CD8-positive, alpha-beta memory T cell (primary cell): ENCODE measurements at regions not wholly inside any gene's neighbourhood (a gene's known extent, or its start where the extent isn't known, plus 50 kb on each side); places are given as distances from the start of the nearest gene placed in this dataset.

Source experiments
- CTCF ChIA-PET: fragments of 350-600 bp; sonication (Branson Sonifier 250); formaldehyde crosslinking; loops from one replicate; lab custom pipeline; 2021; ENCODE audit warnings: antibody characterized with exemption; lab: Charles Lee
- POLR2A ChIA-PET: fragments of 350-600 bp; sonication (Branson Sonifier 250); formaldehyde crosslinking; loops from one replicate; lab custom pipeline; 2021; ENCODE audit warnings: antibody characterized with exemption; lab: Charles Lee
- DNase-seq, 5 donors: peaks; one replicate each; pipeline versions ENCODE4 v3.0.0 to v3.0.0-alpha.2; 2020 to 2022; ENCODE audit warnings: mixed read lengths in 1 of 5
- H3K27ac ChIP-seq: one replicate; pipeline ENCODE4 v1.7.0; 2013; ENCODE audit warnings: low read depth, mild to moderate bottlenecking, low read length, moderate library complexity
- H3K27me3 ChIP-seq: 2 replicates; pipeline ENCODE4 v1.7.0; 2013; ENCODE audit warnings: low read length, mild to moderate bottlenecking; ENCODE audit not compliant: insufficient read depth, poor library complexity, severe bottlenecking
- H3K36me3 ChIP-seq: 2 replicates; pipeline ENCODE4 v1.7.0; 2013; ENCODE audit warnings: mild to moderate bottlenecking, low read length, moderate library complexity; ENCODE audit not compliant: insufficient read depth
- H3K4me1 ChIP-seq: 2 replicates; pipeline ENCODE4 v1.7.0; 2013; ENCODE audit warnings: mild to moderate bottlenecking, low read length, moderate library complexity; ENCODE audit not compliant: insufficient read depth
- H3K4me3 ChIP-seq: 2 replicates; pipeline ENCODE4 v1.7.0; 2013; ENCODE audit warnings: mild to moderate bottlenecking, low read length
- H3K9me3 ChIP-seq: 2 replicates; pipeline ENCODE4 v1.7.0; 2013; ENCODE audit warnings: mild to moderate bottlenecking, low read length
- H3K27ac Mint-ChIP-seq, 8 donors: one replicate each; pipeline ENCODE4 v1.8.0; 2020 to 2021; ENCODE audit warnings: mixed read lengths in 8 of 8, mild to moderate bottlenecking in 6 of 8, inconsistent platforms in 3 of 8, moderate library complexity in 3 of 8
- H3K27me3 Mint-ChIP-seq, 2 donors: one replicate each; pipeline ENCODE4 v1.8.0; 2020 to 2021; ENCODE audit warnings: mixed read lengths in 2 of 2, mild to moderate bottlenecking in 1 of 2, moderate library complexity in 1 of 2
- H3K36me3 Mint-ChIP-seq, 3 donors: one replicate each; pipeline ENCODE4 v1.8.0; 2020 to 2021; ENCODE audit warnings: mixed read lengths in 3 of 3, inconsistent platforms in 1 of 3, mild to moderate bottlenecking in 1 of 3
- H3K4me1 Mint-ChIP-seq, 3 donors: one replicate each; pipeline ENCODE4 v1.8.0; 2020 to 2021; ENCODE audit warnings: mixed read lengths in 3 of 3, inconsistent platforms in 1 of 3, mild to moderate bottlenecking in 1 of 3
- H3K4me3 Mint-ChIP-seq, 7 donors: one replicate each; pipeline ENCODE4 v1.8.0; 2020 to 2021; ENCODE audit warnings: mixed read lengths in 7 of 7, mild to moderate bottlenecking in 6 of 7, moderate library complexity in 4 of 7, inconsistent platforms in 2 of 7
- H3K9me3 Mint-ChIP-seq, 5 donors: one replicate each; pipeline ENCODE4 v1.8.0; 2020 to 2022; ENCODE audit warnings: mixed read lengths in 5 of 5, mild to moderate bottlenecking in 3 of 5, moderate library complexity in 2 of 5, inconsistent platforms in 1 of 5

DNA sequence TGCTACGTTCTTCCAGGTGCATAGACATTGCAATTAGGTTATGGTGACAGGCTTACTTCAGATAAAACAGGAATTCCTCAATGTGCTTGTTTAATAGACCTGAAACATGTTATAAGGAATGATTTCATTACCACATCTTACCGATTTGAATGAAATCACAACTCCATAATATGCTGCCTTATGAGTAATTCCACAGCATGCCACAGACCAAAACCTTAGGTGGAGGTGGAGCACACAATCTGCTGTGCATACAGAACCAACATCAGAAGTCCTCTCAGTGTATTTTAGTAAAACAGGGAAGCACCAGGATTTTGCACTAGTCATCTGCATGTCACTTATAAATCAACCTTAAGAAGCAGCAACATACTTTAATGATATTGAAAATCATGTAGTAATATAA lies 148.9 kb upstream of the TSHZ2 start:
- Histone ChIP-seq H3K4me1 (no peaks in the 10 kb centered on the region), H3K27me3 (no peaks in the 10 kb centered on the region), H3K36me3 (no peaks in the 10 kb centered on the region), H3K4me3 (no peak overlapping the region), H3K27ac (no peak overlapping the region), H3K9me3 (no peaks in the 10 kb centered on the region)
- no peak overlapping the region for H3K27ac Mint-ChIP-seq
- ChIA-PET CTCF (no interaction called here), POLR2A (no interaction called here)
- peaks cover 0 to 8% (median 5%) of the 10 kb centered on the region in 5 donors for H3K9me3 Mint-ChIP-seq
- peaks cover 2 to 13% of the 10 kb centered on the region in 2 donors for H3K27me3 Mint-ChIP-seq
- H3K4me1 Mint-ChIP-seq = peaks cover 0 to 8% (median 0%) of the 10 kb centered on the region in 3 donors
- DNase-seq = no peak
- H3K4me3 Mint-ChIP-seq = no peak overlapping the region
- peaks cover 0 to 2% (median 0%) of the 10 kb centered on the region in 3 donors for H3K36me3 Mint-ChIP-seq

DNA sequence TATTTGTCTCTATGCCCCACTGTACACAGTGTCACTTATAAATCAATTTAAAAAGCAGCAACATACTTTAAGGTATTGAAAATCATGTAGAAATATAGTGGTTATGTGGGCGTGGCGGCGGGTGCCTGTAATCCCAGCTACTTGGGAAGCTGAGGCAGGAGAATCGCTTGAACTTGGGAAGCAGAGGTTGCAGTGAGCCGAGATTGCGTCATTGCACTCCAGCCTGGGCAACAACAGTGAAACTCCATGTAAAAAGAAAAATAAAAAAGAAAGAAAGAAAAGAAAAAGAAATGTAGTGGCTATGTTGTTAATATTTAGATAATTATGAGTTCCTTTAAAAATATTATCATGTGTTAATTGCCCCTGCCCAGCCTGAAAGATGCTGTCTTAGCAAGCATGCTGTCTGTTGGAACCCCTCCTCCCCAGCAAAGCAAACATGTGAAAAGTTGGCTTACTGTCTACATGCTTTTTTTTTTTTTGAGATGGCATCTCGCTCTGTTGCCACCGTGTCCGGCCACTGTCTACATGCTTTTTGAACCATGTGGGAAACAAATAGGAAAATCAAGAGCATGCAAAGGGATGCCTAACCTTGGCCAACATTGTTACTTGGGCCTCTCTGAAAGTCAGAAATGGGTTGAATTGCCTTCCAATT lies 151.4 kb upstream of the TSHZ2 start:
- Mint-ChIP-seq H3K4me1 (peaks cover 0 to 8% (median 0%) of the 10 kb centered on the region in 3 donors), H3K9me3 (peaks cover 0 to 3% (median 0%) of the 10 kb centered on the region in 5 donors), H3K36me3 (peaks cover 0 to 2% (median 0%) of the 10 kb centered on the region in 3 donors), H3K27me3 (peaks cover 3 to 23% of the 10 kb centered on the region in 2 donors), H3K4me3 (no peak overlapping the region), H3K27ac (no peak overlapping the region)
- Histone ChIP-seq H3K27me3 (no peaks in the 10 kb centered on the region), H3K4me3 (no peak overlapping the region), H3K4me1 (no peaks in the 10 kb centered on the region), H3K36me3 (no peaks in the 10 kb centered on the region), H3K27ac (no peak overlapping the region), H3K9me3 (no peaks in the 10 kb centered on the region)
- ChIA-PET POLR2A (no interaction called here), CTCF (no interaction called here)
- DNase-seq = no peak

DNA sequence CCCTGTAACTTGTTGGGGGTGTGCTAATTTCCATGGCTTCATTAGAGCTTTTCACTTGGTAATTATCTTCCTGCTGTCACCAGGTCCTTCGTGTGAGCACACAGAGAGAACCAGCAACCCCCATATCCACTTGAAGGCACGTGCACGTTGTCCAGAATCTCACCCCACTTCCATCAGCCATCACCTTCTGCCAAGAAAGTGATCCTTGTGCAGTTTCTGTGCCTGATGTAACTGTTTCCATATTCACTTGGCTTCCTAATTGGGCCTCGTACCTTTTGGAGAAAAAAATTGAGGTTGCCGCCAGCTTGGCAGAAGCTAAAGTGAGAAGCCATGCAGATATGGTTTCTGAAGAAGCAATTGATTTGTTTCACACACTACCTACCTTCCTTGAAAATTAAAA lies 153.7 kb upstream of the TSHZ2 start:
- Histone ChIP-seq H3K27ac (no peak overlapping the region), H3K9me3 (no peaks in the 10 kb centered on the region), H3K27me3 (no peaks in the 10 kb centered on the region), H3K36me3 (no peaks in the 10 kb centered on the region), H3K4me1 (no peaks in the 10 kb centered on the region), H3K4me3 (no peak overlapping the region)
- CTCF ChIA-PET = no interaction called here
- no peak for DNase-seq
- Mint-ChIP-seq H3K27me3 (peaks cover 3 to 24% of the 10 kb centered on the region in 2 donors), H3K9me3 (no peaks in the 10 kb centered on the region), H3K36me3 (no peaks in the 10 kb centered on the region), H3K27ac (no peak overlapping the region), H3K4me1 (peaks cover 0 to 6% (median 0%) of the 10 kb centered on the region in 3 donors), H3K4me3 (no peak overlapping the region)
- POLR2A ChIA-PET = no interaction called here

DNA sequence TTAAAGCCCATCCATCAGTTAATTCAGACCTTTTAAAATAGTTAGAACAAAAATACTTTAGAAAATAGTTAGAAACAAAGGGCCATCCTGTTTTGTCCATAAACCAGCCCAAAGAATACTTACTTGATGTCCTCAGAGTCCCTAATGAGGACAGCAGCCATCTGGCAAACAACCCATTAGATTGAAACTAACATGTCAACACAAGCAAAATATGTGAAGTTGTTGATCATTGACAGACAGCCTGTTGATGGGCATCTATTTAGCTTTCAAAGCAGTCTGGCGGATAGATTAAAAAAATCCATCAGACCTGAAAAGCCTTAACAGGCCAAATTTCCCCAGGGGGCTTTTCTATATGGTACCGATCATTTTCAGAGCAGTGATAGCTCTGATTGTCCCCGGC lies 154.2 kb upstream of the TSHZ2 start:
- no peak overlapping the region for H3K4me3 ChIP-seq
- H3K27ac ChIP-seq = no peak overlapping the region
- H3K9me3 ChIP-seq = no peaks in the 10 kb centered on the region
- H3K36me3 ChIP-seq = no peaks in the 10 kb centered on the region
- Mint-ChIP-seq H3K27ac (no peak overlapping the region), H3K9me3 (no peaks in the 10 kb centered on the region), H3K4me1 (peaks cover 0 to 6% (median 0%) of the 10 kb centered on the region in 3 donors), H3K4me3 (no peak overlapping the region), H3K27me3 (peaks cover 3 to 29% of the 10 kb centered on the region in 2 donors), H3K36me3 (no peaks in the 10 kb centered on the region)
- no peaks in the 10 kb centered on the region for H3K4me1 ChIP-seq
- no peak for DNase-seq
- ChIA-PET CTCF (no interaction called here), POLR2A (no interaction called here)
- no peaks in the 10 kb centered on the region for H3K27me3 ChIP-seq

DNA sequence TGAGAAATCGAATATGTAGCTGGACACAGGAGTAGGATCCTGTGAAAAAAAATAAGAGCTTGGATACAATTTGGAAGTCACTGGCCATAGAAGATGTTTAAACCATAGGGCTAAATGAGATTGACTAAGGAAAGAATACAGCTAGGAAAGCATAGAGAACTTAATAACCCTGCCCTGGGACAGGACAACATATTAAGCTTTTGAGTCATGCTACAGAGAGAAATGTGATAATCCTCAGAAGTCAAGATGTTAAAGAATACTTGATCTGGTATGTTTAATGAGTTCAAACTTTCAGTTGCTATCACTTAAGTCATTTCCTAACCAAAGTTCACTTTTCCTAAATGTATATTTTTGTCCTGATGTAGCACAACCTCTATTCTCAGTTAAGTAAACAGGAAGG lies 154.6 kb upstream of the TSHZ2 start:
- H3K4me1 ChIP-seq = no peaks in the 10 kb centered on the region
- H3K36me3 ChIP-seq = no peaks in the 10 kb centered on the region
- Mint-ChIP-seq H3K4me3 (no peak overlapping the region), H3K36me3 (no peaks in the 10 kb centered on the region), H3K27me3 (peaks cover 5 to 34% of the 10 kb centered on the region in 2 donors), H3K9me3 (no peaks in the 10 kb centered on the region), H3K4me1 (peaks cover 0 to 6% (median 0%) of the 10 kb centered on the region in 3 donors), H3K27ac (no peak overlapping the region)
- H3K4me3 ChIP-seq = no peak overlapping the region
- POLR2A ChIA-PET = no interaction called here
- DNase-seq = no peak
- no peaks in the 10 kb centered on the region for H3K27me3 ChIP-seq
- no peak overlapping the region for H3K27ac ChIP-seq
- no peaks in the 10 kb centered on the region for H3K9me3 ChIP-seq
- CTCF ChIA-PET = no interaction called here

DNA sequence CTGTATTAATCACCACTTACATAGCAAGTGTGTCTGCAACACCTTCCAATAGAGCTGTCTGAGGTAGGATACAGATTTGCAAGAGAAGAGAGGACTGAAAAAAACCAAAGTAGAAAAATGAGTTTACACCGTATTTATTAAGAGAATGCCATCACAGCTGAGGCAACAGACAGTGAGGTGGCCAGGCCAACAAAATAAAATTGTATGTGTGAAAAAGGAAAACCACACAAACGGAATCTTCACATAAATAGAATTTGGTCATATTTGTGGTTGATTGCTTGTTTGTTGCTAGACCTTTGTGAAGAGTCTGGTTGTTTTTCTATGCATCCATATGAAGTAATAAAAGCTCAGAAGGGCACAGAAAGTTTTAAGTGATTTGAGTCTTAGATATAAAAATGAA lies 157.8 kb upstream of the TSHZ2 start:
- DNase-seq = no peak
- ChIA-PET CTCF (no interaction called here), POLR2A (no interaction called here)
- H3K36me3 ChIP-seq = no peaks in the 10 kb centered on the region
- H3K27ac ChIP-seq = no peak overlapping the region
- Mint-ChIP-seq H3K4me1 (peaks cover 0 to 6% (median 0%) of the 10 kb centered on the region in 3 donors), H3K36me3 (no peaks in the 10 kb centered on the region), H3K4me3 (no peak overlapping the region), H3K27me3 (peaks cover 5 to 53% of the 10 kb centered on the region in 2 donors), H3K9me3 (no peaks in the 10 kb centered on the region), H3K27ac (no peak overlapping the region)
- H3K4me1 ChIP-seq = no peaks in the 10 kb centered on the region
- H3K4me3 ChIP-seq = no peak overlapping the region
- no peaks in the 10 kb centered on the region for H3K9me3 ChIP-seq
- no peaks in the 10 kb centered on the region for H3K27me3 ChIP-seq

DNA sequence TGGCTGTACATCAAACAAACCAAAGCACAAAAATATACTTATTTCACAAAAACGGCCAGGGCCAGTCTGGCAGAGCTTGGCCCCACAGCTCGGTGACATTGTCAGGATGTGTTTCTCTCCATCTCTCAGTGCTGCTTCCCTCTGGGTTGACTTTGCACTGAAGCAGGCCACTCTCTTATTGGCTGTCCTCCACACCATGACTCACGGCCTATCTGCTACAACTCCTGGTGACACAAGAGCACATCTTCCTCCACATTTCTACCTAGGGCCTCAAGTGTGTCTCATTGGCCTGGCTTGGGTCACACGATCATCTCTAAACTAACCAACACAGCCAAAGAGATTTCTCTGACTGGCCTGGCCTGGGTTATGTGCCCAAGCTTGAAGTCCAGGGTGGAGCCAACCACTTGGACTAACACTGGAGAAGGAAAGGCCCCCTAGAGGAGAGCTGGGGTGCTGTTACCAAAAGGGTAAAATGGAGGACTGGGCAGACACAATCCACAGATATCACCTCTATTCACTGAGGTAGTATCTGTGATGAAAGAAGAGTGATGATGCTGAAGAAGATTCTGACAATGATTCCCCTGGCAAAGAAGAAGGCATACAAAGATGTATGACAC lies 159.8 kb upstream of the TSHZ2 start:
- Histone ChIP-seq H3K4me1 (no peaks in the 10 kb centered on the region), H3K9me3 (no peaks in the 10 kb centered on the region), H3K4me3 (no peak overlapping the region), H3K27ac (no peak overlapping the region), H3K27me3 (no peaks in the 10 kb centered on the region), H3K36me3 (no peaks in the 10 kb centered on the region)
- no peaks in the 10 kb centered on the region for H3K36me3 Mint-ChIP-seq
- ChIA-PET POLR2A (no interaction called here), CTCF (no interaction called here)
- H3K4me3 Mint-ChIP-seq = no peak overlapping the region
- H3K9me3 Mint-ChIP-seq = no peaks in the 10 kb centered on the region
- H3K27me3 Mint-ChIP-seq = peaks cover 5 to 56% of the 10 kb centered on the region in 2 donors
- peaks cover 0 to 6% (median 0%) of the 10 kb centered on the region in 3 donors for H3K4me1 Mint-ChIP-seq
- no peak for DNase-seq
- H3K27ac Mint-ChIP-seq = no peak overlapping the region

DNA sequence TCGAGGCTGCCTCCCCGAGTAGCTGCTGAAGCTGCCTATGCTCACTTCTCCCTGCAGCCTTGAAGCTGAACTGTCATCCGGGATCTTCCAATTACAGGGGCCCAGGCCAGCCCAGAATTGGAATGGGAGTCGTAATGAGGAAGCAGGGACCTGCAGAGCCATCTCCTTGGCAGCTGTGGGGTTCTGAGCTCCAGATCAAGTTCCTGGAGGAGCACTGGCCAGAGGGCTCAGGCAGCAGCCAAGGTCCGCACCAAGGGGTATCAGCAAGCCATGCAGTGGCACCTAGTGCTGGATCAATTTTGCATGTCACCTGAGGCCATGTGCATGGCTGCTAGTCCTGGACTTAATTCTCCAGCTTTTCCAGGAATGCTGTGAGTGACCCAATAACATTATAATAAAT lies 163.2 kb upstream of the TSHZ2 start:
- no peak overlapping the region for H3K27ac ChIP-seq
- peaks cover 0 to 1% (median 0%) of the 10 kb centered on the region in 3 donors for H3K4me1 Mint-ChIP-seq
- ChIA-PET CTCF (no interaction called here), POLR2A (no interaction called here)
- H3K36me3 Mint-ChIP-seq = no peaks in the 10 kb centered on the region
- H3K9me3 ChIP-seq = no peaks in the 10 kb centered on the region
- no peak for DNase-seq
- no peak overlapping the region for H3K4me3 Mint-ChIP-seq
- H3K9me3 Mint-ChIP-seq = peaks cover 0 to 1% (median 0%) of the 10 kb centered on the region in 5 donors
- no peaks in the 10 kb centered on the region for H3K4me1 ChIP-seq
- peaks cover 8 to 64% of the 10 kb centered on the region in 2 donors for H3K27me3 Mint-ChIP-seq
- no peaks in the 10 kb centered on the region for H3K36me3 ChIP-seq
- no peak overlapping the region for H3K27ac Mint-ChIP-seq
- no peaks in the 10 kb centered on the region for H3K27me3 ChIP-seq
- H3K4me3 ChIP-seq = no peak overlapping the region
